ENCODE measurements at regions not wholly inside any gene's neighbourhood (a gene's known extent, or its start where the extent isn't known, plus 50 kb on each side); places are given as distances from the start of the nearest gene placed in this dataset.

GRCh38 chr12:97967831-97968230, 505.2 kb downstream of the RMST start:
- TF ChIP-seq CTCF (IDR thresholded peaks at IDR 0.05) = no peak
- no peak for TF ChIP-seq EZH2 (IDR thresholded peaks at IDR 0.05; ENCODE audit: borderline replicate concordance, insufficient read depth, low read depth, low read length, poor library complexity, severe bottlenecking)
